Neural progenitor cell (in vitro differentiated cells): ENCODE measurements at regions not wholly inside any gene's neighbourhood (a gene's known extent, or its start where the extent isn't known, plus 50 kb on each side); places are given as distances from the start of the nearest gene placed in this dataset.

Experiments
- DNase-seq: peaks from one replicate; pipeline ENCODE4 v3.0.0-alpha.2; 2016; ENCODE audit warnings: low spot score
- H2AFZ ChIP-seq: fragments of 200-600 bp; sonication (generic); replicated peaks from 2 replicates; pipeline ENCODE4 v1.6.1; 2016; ENCODE audit warnings: antibody characterized with exemption
- H3F3A ChIP-seq: fragments of 200-600 bp; sonication (generic); 2 replicates; pipeline ENCODE4 v1.6.1; 2016; ENCODE audit warnings: antibody characterized with exemption, low read depth
- H3K27ac ChIP-seq: fragments of 200-600 bp; sonication (generic); 2 replicates; pipeline ENCODE4 v1.5.1; 2016; ENCODE audit warnings: mild to moderate bottlenecking
- H3K27me3 ChIP-seq: fragments of 200-600 bp; sonication (generic); 2 replicates; pipeline ENCODE4 v1.6.1; 2016; ENCODE audit warnings: mild to moderate bottlenecking, moderate library complexity
- H3K36me3 ChIP-seq: fragments of 200-600 bp; sonication (generic); 2 replicates; pipeline ENCODE4 v1.5.1; 2016
- H3K4me1 ChIP-seq: fragments of 200-600 bp; sonication (generic); 2 replicates; pipeline ENCODE4 v1.6.1; 2016; ENCODE audit warnings: mixed run types
- H3K4me2 ChIP-seq: fragments of 200-600 bp; sonication (generic); 2 replicates; pipeline ENCODE4 v1.6.1; 2016
- H3K4me3 ChIP-seq: fragments of 200-600 bp; sonication (generic); 2 replicates; pipeline ENCODE4 v1.5.1; 2016
- H3K79me2 ChIP-seq: fragments of 200-600 bp; sonication (generic); 2 replicates; pipeline ENCODE4 v1.6.1; 2016; ENCODE audit warnings: low read depth
- H3K9ac ChIP-seq: fragments of 200-600 bp; sonication (generic); 2 replicates; pipeline ENCODE4 v1.6.1; 2016
- H3K9me3 ChIP-seq: fragments of 200-600 bp; sonication (generic); 2 replicates; pipeline ENCODE4 v1.5.1; 2016; ENCODE audit warnings: low read depth
- H4K20me1 ChIP-seq: fragments of 200-600 bp; sonication (generic); 2 replicates; pipeline ENCODE4 v1.6.1; 2016; ENCODE audit warnings: low read depth
- H3K27ac Mint-ChIP-seq: 3 replicates; pipeline ENCODE4 v1.8.0; 2021; ENCODE audit warnings: mixed read lengths
- H3K27me3 Mint-ChIP-seq: 2 replicates; pipeline ENCODE4 v1.8.0; 2022; ENCODE audit warnings: low read depth, mild to moderate bottlenecking, inconsistent platforms, moderate library complexity, mixed read lengths; ENCODE audit not compliant: insufficient read depth
- H3K36me3 Mint-ChIP-seq: 3 replicates; pipeline ENCODE4 v1.8.0; 2021; ENCODE audit warnings: mixed read lengths
- H3K4me1 Mint-ChIP-seq: 3 replicates; pipeline ENCODE4 v1.8.0; 2021; ENCODE audit warnings: mixed read lengths
- H3K4me3 Mint-ChIP-seq: 3 replicates; pipeline ENCODE4 v1.8.0; 2021; ENCODE audit warnings: mild to moderate bottlenecking, moderate library complexity, mixed read lengths
- H3K9me3 Mint-ChIP-seq: 3 replicates; pipeline ENCODE4 v1.8.0; 2020; ENCODE audit warnings: mixed read lengths
- CTCF ChIP-seq: fragments of 200-600 bp; sonication (generic); IDR thresholded peaks from 2 replicates; pipeline ENCODE4 v1.5.1; 2017; ENCODE audit warnings: antibody characterized with exemption, mild to moderate bottlenecking
- EZH2 ChIP-seq: fragments of 200-600 bp; sonication (generic); IDR thresholded peaks from 2 replicates; pipeline ENCODE4 v1.6.1; 2017; ENCODE audit warnings: antibody characterized with exemption, mild to moderate bottlenecking, moderate library complexity
- EZH2phosphoT487 ChIP-seq: fragments of 200-600 bp; sonication (generic); IDR thresholded peaks from 2 replicates; pipeline ENCODE4 v1.6.1; 2017; ENCODE audit warnings: antibody characterized with exemption

- Mint-ChIP-seq H3K36me3 (peaks cover 19% of the 10 kb centered on the region), H3K4me3 (no peak overlapping the region), H3K9me3 (peaks cover 18% of the 10 kb centered on the region), H3K4me1 (peaks cover 27% of the 10 kb centered on the region), H3K27ac (peak overlapping the region; percentile 93), H3K27me3 (peaks cover 2% of the 10 kb centered on the region)
- peaks cover 81% of the 10 kb centered on the region for H3K79me2 ChIP-seq
- H4K20me1 ChIP-seq: peaks cover 4% of the 10 kb centered on the region
- peaks cover 24% of the 10 kb centered on the region for H3F3A ChIP-seq
- H3K9me3 ChIP-seq: peaks cover 4% of the 10 kb centered on the region
- no peak overlapping the region for H3K4me3 ChIP-seq
- no peak overlapping the region for H3K4me2 ChIP-seq
- H3K36me3 ChIP-seq: no peaks in the 10 kb centered on the region
- H2AFZ ChIP-seq: no peak overlapping the region
- TF ChIP-seq CTCF (no peak), EZH2phosphoT487 (no peak), EZH2 (no peak)
- no peak for DNase-seq
- no peaks in the 10 kb centered on the region for H3K27me3 ChIP-seq
- H3K27ac ChIP-seq: peak overlapping the region; percentile 31
- no peak overlapping the region for H3K9ac ChIP-seq
- peaks cover 30% of the 10 kb centered on the region for H3K4me1 ChIP-seq
These were observed 90.5 kb upstream of the SVIL start for GRCh38 chr10:29725133-29725720.

GRCh38 chr10:29723726-29724125, 89.0 kb upstream of the SVIL start:
- Histone ChIP-seq H3K27me3 (no peaks in the 10 kb centered on the region), H3K36me3 (no peaks in the 10 kb centered on the region), H3K4me3 (no peak overlapping the region), H3K9me3 (peaks cover 6% of the 10 kb centered on the region), H3F3A (peaks cover 12% of the 10 kb centered on the region), H3K27ac (no peak overlapping the region), H4K20me1 (peaks cover under 1% of the 10 kb centered on the region), H2AFZ (no peak overlapping the region), H3K79me2 (peaks cover 90% of the 10 kb centered on the region), H3K9ac (no peak overlapping the region), H3K4me2 (no peak overlapping the region), H3K4me1 (peaks cover 24% of the 10 kb centered on the region)
- peaks cover 2% of the 10 kb centered on the region for H3K27me3 Mint-ChIP-seq
- no peak for TF ChIP-seq CTCF
- no peak for TF ChIP-seq EZH2
- TF ChIP-seq EZH2phosphoT487: no peak
- H3K4me3 Mint-ChIP-seq: no peak overlapping the region
- H3K9me3 Mint-ChIP-seq: peaks cover 26% of the 10 kb centered on the region
- peaks cover 20% of the 10 kb centered on the region for H3K36me3 Mint-ChIP-seq
- H3K4me1 Mint-ChIP-seq: peaks cover 18% of the 10 kb centered on the region
- H3K27ac Mint-ChIP-seq: no peak overlapping the region
- DNase-seq: no peak

- H3K27me3 Mint-ChIP-seq: peaks cover 2% of the 10 kb centered on the region
- H3K4me3 Mint-ChIP-seq: no peak overlapping the region
- DNase-seq: no peak
- TF ChIP-seq EZH2phosphoT487 (no peak), EZH2 (no peak), CTCF (no peak)
- H4K20me1 ChIP-seq: no peaks in the 10 kb centered on the region
- H3F3A ChIP-seq: peaks cover 2% of the 10 kb centered on the region
- H3K27ac ChIP-seq: no peak overlapping the region
- peaks cover 24% of the 10 kb centered on the region for H3K36me3 Mint-ChIP-seq
- H3K4me1 ChIP-seq: peaks cover 17% of the 10 kb centered on the region
- H3K36me3 ChIP-seq: peaks cover under 1% of the 10 kb centered on the region
- H2AFZ ChIP-seq: no peak overlapping the region
- H3K4me2 ChIP-seq: no peak overlapping the region
- H3K4me1 Mint-ChIP-seq: peaks cover 10% of the 10 kb centered on the region
- no peak overlapping the region for H3K27ac Mint-ChIP-seq
- no peak overlapping the region for H3K9ac ChIP-seq
- H3K27me3 ChIP-seq: no peaks in the 10 kb centered on the region
- peaks cover 6% of the 10 kb centered on the region for H3K9me3 ChIP-seq
- peaks cover 95% of the 10 kb centered on the region for H3K79me2 ChIP-seq
- H3K4me3 ChIP-seq: no peak overlapping the region
- peaks cover 31% of the 10 kb centered on the region for H3K9me3 Mint-ChIP-seq
These were observed 88.0 kb upstream of the SVIL start for GRCh38 chr10:29722777-29723176.
